PC-9 (cell line): ENCODE measurements at regions not wholly inside any gene's neighbourhood (a gene's known extent, or its start where the extent isn't known, plus 50 kb on each side); places are given as distances from the start of the nearest gene placed in this dataset.

Experiments used
- EZH2 ChIP-seq: fragments of 200-600 bp; sonication (generic); IDR thresholded peaks from 2 replicates; pipeline ENCODE4 v1.8.0; 2017; ENCODE audit warnings: antibody characterized with exemption, low read depth
- TF ChIP-seq, protein P1 (sequence below): fragments of 200-600 bp; sonication (generic); conservative IDR thresholded peaks from 2 replicates; pipeline ENCODE4 v1.6.1; 2017; ENCODE audit warnings: mixed run types, antibody characterized with exemption, mild to moderate bottlenecking, moderate library complexity

DNA sequence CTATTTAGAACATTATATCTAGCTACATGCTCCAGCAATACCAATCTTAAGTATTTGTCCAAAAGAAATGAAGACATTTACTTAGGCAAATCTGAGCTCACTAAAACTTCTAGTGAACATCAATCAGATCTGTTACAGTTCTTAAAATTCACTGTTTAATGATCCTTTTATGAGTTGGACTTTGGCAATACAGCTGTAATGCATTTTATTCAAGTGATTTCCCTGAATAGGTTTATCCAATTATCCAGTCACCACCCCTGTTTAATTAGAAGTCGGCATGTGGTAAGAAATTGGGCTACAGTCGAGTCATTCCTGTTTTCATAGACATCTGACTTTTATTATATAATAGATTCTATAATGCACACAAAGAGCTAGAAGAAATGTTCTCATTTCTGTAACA is 1029.0 kb upstream of the TENM4 start:
- TF ChIP-seq, protein P1, sequence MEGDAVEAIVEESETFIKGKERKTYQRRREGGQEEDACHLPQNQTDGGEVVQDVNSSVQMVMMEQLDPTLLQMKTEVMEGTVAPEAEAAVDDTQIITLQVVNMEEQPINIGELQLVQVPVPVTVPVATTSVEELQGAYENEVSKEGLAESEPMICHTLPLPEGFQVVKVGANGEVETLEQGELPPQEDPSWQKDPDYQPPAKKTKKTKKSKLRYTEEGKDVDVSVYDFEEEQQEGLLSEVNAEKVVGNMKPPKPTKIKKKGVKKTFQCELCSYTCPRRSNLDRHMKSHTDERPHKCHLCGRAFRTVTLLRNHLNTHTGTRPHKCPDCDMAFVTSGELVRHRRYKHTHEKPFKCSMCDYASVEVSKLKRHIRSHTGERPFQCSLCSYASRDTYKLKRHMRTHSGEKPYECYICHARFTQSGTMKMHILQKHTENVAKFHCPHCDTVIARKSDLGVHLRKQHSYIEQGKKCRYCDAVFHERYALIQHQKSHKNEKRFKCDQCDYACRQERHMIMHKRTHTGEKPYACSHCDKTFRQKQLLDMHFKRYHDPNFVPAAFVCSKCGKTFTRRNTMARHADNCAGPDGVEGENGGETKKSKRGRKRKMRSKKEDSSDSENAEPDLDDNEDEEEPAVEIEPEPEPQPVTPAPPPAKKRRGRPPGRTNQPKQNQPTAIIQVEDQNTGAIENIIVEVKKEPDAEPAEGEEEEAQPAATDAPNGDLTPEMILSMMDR: no peak
- TF ChIP-seq EZH2: no peak
